OCI-LY1 (cell line): ENCODE measurements at regions not wholly inside any gene's neighbourhood (a gene's known extent, or its start where the extent isn't known, plus 50 kb on each side); places are given as distances from the start of the nearest gene placed in this dataset.

Experiments
- CTCF ChIP-seq: fragments of 200-600 bp; sonication (generic), shearing (Covaris generic); IDR thresholded peaks from 2 replicates; pipeline ENCODE4 v1.5.1; 2017; ENCODE audit warnings: mild to moderate bottlenecking, antibody characterized with exemption, low read length, moderate library complexity, mixed read lengths
- EZH2 ChIP-seq: fragments of 200-600 bp; sonication (generic), shearing (Covaris generic); IDR thresholded peaks from 2 replicates; pipeline ENCODE4 v1.8.0; 2017; ENCODE audit warnings: borderline replicate concordance, mixed run types, mild to moderate bottlenecking, antibody characterized with exemption, low read length, moderate library complexity, mixed read lengths

- no peak for TF ChIP-seq CTCF
- TF ChIP-seq EZH2: no peak
Observed at GRCh38 chr5:117779171-117779570, 1204.5 kb upstream of the SEMA6A start.
